HUES48 (cell line): ENCODE measurements at regions not wholly inside any gene's neighbourhood (a gene's known extent, or its start where the extent isn't known, plus 50 kb on each side); places are given as distances from the start of the nearest gene placed in this dataset.
A peak's percentile ranks its signal among the peaks of the same experiment; 100 is the strongest.

Experiments
- H3K27ac ChIP-seq: one replicate; pipeline ENCODE4 v1.7.0; 2013; ENCODE audit warnings: low read depth, low read length, inconsistent platforms
- H3K27me3 ChIP-seq: 2 replicates; pipeline ENCODE4 v1.6.1; 2013; ENCODE audit warnings: mild to moderate bottlenecking, low read length; ENCODE audit not compliant: control insufficient read depth, insufficient read depth
- H3K36me3 ChIP-seq: 2 replicates; pipeline ENCODE4 v1.6.1; 2013; ENCODE audit warnings: low read length; ENCODE audit not compliant: control insufficient read depth, insufficient read depth
- H3K4me1 ChIP-seq: 2 replicates; pipeline ENCODE4 v1.6.1; 2013; ENCODE audit warnings: mild to moderate bottlenecking, low read length; ENCODE audit not compliant: control insufficient read depth, insufficient read depth
- H3K4me3 ChIP-seq: 2 replicates; pipeline ENCODE4 v1.5.1; 2013; ENCODE audit warnings: mild to moderate bottlenecking, low read depth, low read length
- H3K9ac ChIP-seq: 2 replicates; pipeline ENCODE4 v1.6.1; 2013; ENCODE audit warnings: mild to moderate bottlenecking, low read depth, low read length, moderate library complexity
- H3K9me3 ChIP-seq: 2 replicates; pipeline ENCODE4 v1.6.1; 2013; ENCODE audit warnings: low read length; ENCODE audit not compliant: control insufficient read depth, insufficient read depth

DNA sequence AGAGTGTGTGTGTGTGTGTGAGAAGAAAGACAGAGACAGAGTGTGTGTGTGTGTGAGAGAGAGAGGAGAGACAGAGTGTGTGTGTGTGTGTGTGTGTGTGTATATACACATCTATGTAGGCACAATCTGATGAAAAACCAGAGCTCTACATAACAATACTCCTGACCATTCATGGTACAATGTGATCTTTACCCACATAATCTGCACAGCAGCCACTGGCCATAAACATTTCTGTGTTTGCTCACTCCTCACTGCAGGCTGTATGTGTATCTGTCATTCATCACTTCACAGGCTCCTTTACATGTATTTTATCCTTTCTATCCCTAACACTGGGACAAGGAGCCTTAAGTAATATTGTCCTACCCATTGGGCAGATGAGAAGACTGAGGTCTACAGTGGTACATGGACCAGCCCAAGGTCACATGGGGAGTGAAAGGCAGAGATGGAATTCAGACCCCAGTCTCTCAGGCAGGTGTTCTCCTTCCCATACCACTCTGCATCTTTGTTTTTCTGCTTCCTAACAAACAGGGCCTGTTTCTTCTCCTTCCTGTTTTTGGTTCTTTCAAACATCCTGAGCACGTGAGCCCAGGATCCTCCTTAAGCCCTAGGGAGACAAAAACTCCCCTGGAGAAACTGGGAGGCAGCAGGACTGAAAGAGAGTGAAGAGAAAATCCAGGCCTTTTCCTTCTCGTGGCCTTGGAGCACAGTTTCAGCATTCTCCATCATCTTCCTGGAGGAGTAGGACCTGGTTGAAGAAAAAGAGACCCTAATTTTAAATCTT lies 201.7 kb upstream of the MSX2 start:
- no peak overlapping the region for H3K4me3 ChIP-seq
- no peak overlapping the region for H3K9ac ChIP-seq
- peaks cover 16% of the 10 kb centered on the region for H3K27me3 ChIP-seq
- H3K4me1 ChIP-seq = peaks cover 12% of the 10 kb centered on the region; the same call in 1 of the 2 replicates
- no peaks in the 10 kb centered on the region for H3K36me3 ChIP-seq
- no peak overlapping the region for H3K27ac ChIP-seq
- no peaks in the 10 kb centered on the region for H3K9me3 ChIP-seq

DNA sequence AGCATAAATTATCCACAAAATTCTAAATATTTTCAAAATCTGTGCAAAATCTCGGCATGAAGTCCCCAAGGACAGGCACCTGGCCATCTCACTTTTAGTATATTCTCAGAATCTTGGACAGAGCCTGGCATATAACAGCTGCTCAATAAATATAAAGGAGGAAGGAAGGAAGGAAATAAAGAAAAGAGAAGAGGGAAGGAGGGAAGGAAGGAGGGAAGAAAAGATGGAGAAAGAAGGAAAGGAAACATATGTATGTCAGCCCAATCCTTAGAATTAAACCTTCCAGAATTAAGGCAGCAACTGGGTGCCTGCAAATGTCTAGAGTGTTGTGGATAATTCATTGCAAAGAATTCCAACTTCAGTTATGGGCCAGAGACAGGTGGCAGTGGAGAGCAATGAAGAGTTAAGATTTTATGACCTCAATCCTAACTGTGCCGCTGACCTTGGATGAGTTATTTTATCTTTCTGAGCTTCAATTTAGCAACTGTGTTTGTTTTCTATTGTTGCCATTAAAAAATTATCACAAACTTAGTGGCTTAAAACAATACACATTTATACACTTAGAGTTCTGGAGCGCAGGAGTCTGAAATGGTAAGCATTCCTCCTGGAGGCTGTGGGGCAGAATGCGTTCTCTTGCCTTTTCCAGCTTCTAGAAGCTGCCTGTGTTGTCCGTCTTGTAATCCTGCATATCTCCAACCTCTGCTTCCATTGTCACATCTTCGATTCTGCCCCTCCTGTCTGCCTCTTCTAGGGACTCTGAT lies 200.9 kb upstream of the MSX2 start:
- peaks cover 16% of the 10 kb centered on the region for H3K27me3 ChIP-seq
- no peak overlapping the region for H3K9ac ChIP-seq
- H3K36me3 ChIP-seq = no peaks in the 10 kb centered on the region
- no peaks in the 10 kb centered on the region for H3K9me3 ChIP-seq
- H3K4me1 ChIP-seq = peaks cover 12% of the 10 kb centered on the region; the same call in 1 of the 2 replicates
- no peak overlapping the region for H3K27ac ChIP-seq
- H3K4me3 ChIP-seq = no peak overlapping the region

DNA sequence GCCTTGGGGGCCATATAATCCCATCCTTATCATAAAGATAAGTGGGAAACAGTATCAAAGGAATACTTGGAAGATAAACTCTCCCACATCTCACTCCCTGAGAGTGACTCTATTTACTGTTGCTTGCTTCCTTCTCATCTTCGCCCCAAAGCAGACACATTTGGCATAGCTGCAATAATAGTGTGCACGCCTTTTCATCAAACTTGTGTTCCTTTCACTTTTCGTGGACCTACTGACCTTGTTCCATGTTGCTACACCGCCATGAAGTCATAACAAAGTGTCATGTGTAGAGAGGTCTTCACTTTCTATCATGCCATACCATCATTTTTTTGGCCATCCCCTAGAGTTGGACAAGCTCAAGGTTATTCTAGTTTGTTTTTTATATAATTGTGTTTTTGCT lies 200.0 kb upstream of the MSX2 start:
- no peaks in the 10 kb centered on the region for H3K36me3 ChIP-seq
- peaks cover 12% of the 10 kb centered on the region; the same call in 1 of the 2 replicates for H3K4me1 ChIP-seq
- H3K9ac ChIP-seq = no peak overlapping the region
- no peaks in the 10 kb centered on the region for H3K9me3 ChIP-seq
- H3K27me3 ChIP-seq = peaks cover 16% of the 10 kb centered on the region
- no peak overlapping the region for H3K27ac ChIP-seq
- no peak overlapping the region for H3K4me3 ChIP-seq

GRCh38 chr5:174526177-174526576 lies 198.2 kb upstream of the MSX2 start:
- Histone ChIP-seq H3K27ac (no peak overlapping the region), H3K9me3 (no peaks in the 10 kb centered on the region), H3K4me1 (0 out of 2 replicates have a peak, but pooled peaks cover under 1% of the 10 kb centered on the region), H3K4me3 (no peak overlapping the region), H3K27me3 (peaks cover 11% of the 10 kb centered on the region), H3K9ac (no peak overlapping the region), H3K36me3 (no peaks in the 10 kb centered on the region)

- H3K9ac ChIP-seq = no peak overlapping the region
- no peak overlapping the region for H3K27ac ChIP-seq
- H3K4me3 ChIP-seq = no peak overlapping the region
- peaks cover 16% of the 10 kb centered on the region for H3K4me1 ChIP-seq
- H3K9me3 ChIP-seq = no peaks in the 10 kb centered on the region
- peaks cover 9% of the 10 kb centered on the region; the same call in 1 of the 2 replicates for H3K27me3 ChIP-seq
- no peaks in the 10 kb centered on the region for H3K36me3 ChIP-seq
Measured at GRCh38 chr5:174527916-174528540, 196.4 kb upstream of the MSX2 start.

- peaks cover 9% of the 10 kb centered on the region; the same call in 1 of the 2 replicates for H3K27me3 ChIP-seq
- peaks cover 22% of the 10 kb centered on the region for H3K4me1 ChIP-seq
- no peak overlapping the region for H3K27ac ChIP-seq
- H3K36me3 ChIP-seq = no peaks in the 10 kb centered on the region
- H3K4me3 ChIP-seq = no peak overlapping the region
- H3K9ac ChIP-seq = no peak overlapping the region
- no peaks in the 10 kb centered on the region for H3K9me3 ChIP-seq
Measured at GRCh38 chr5:174528821-174529544, 195.4 kb upstream of the MSX2 start.

DNA sequence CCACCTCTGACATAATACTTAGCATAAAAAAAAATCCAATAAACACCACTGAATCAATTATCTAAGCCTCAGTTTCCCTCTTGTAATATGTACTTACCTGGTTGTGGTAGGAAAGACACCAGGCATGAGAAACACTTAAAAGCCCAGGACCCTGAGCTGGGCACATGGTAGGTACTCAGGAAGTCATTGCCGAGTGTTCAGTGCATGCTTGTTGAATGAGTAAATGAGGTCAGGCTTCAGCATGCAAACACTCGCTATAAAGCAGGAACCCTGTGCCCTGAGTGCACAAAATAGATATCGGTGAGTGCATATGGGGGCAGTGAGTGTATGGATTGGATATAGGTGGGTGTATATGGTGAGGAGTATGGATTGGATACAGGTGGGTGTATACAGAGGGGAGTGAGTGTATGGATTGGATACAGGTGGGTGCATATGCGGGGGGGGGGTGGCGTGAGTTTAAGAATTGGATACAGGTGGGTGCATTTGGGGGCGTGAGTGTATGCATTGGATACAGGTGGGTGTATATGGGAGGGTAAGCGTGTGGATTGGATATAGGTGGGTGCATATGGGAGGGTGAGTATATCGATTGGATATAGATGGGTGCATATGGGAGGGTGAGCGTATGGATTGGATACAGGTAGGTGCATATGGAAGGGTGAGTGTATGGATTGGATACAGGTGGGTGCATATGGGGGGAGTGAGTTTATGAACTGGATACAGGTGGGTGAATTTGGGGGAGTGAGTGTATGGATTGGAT lies 194.3 kb upstream of the MSX2 start:
- peaks cover 22% of the 10 kb centered on the region for H3K4me1 ChIP-seq

GRCh38 chr5:174531782-174532191 lies 192.6 kb upstream of the MSX2 start:
- H3K9ac ChIP-seq = peak overlapping the region; percentile 13; the same call in 1 of the 2 replicates
- H3K9me3 ChIP-seq = no peaks in the 10 kb centered on the region
- no peaks in the 10 kb centered on the region for H3K36me3 ChIP-seq
- H3K4me1 ChIP-seq = peaks cover 33% of the 10 kb centered on the region
- H3K27ac ChIP-seq = peak overlapping the region; percentile 79
- peaks cover 9% of the 10 kb centered on the region for H3K27me3 ChIP-seq
- H3K4me3 ChIP-seq = no peak overlapping the region

More for the DNA sequence above, 194.3 kb upstream of the MSX2 start:
- Histone ChIP-seq H3K27me3 (peaks cover 9% of the 10 kb centered on the region), H3K9ac (no peak overlapping the region), H3K36me3 (no peaks in the 10 kb centered on the region), H3K9me3 (no peaks in the 10 kb centered on the region), H3K27ac (no peak overlapping the region), H3K4me3 (no peak overlapping the region)

DNA sequence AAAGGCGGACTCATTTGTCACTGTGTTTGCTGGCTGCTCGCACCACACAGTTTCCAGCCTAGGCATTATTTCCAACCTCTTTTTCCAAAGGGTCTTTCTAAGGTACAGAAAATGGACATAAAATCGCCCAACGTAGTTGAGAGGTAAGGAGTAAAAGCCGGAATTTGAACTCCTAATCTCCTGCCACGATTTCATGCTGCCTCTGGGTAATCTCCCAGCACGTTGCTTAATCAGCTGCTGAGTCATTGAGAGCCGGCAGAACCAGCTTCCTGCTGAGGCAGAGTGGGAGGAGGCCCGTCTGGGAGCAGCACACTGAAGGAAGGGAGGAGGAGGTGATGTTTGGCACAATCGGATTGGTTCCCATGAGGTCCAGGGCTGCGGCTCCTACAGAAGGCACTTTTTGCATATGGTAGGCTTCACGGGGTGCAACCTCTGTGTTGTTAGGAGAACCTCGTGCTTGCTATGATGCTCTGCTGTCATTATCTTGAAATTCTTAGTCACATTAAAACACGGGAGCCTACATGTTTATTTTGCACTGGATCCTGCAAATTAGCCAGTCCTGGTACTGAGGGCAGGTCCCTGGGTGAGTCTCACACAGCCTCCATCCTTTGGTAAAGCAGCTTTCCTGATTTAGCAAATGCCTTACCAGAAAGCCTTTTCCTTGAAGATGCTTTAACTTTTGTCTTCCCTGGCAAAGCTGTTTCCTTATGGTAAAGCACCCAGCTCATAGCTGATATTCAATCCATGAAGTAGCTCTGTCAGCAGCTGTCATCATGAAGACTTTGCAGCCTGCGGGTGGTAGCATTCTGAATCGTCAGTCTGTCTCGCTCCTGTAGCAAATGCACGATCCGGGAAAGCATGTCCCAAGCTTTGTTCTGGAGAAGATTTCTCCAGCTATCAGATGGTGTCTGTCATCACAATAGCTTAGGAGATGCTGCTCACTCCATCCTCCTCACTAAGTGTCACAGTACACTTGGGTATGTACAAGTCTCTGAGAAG lies 191.6 kb upstream of the MSX2 start:
- Histone ChIP-seq H3K9me3 (no peaks in the 10 kb centered on the region), H3K4me1 (peaks cover 33% of the 10 kb centered on the region), H3K4me3 (0 out of 2 replicates have a peak overlapping the region, but pooled peaks have one; percentile 21), H3K36me3 (no peaks in the 10 kb centered on the region), H3K27me3 (peaks cover 9% of the 10 kb centered on the region), H3K9ac (peak overlapping the region; percentile 13; the same call in 1 of the 2 replicates), H3K27ac (peak overlapping the region; percentile 79)
